GM19463 (cell line): ENCODE measurements at regions not wholly inside any gene's neighbourhood (a gene's known extent, or its start where the extent isn't known, plus 50 kb on each side); places are given as distances from the start of the nearest gene placed in this dataset.
"Not testable (repeated sequence)": the region's sequence is repeated elsewhere in the genome, so short reads cannot be mapped to it uniquely, and the experiment has no call there.

Source experiments
- ATAC-seq: cut with Tn5 transposase; IDR thresholded peaks from one replicate; pipeline ENCODE4 v1.9.1; 2021; ENCODE audit warnings: mild to moderate bottlenecking, moderate library complexity; ENCODE audit not compliant: unreplicated experiment

DNA sequence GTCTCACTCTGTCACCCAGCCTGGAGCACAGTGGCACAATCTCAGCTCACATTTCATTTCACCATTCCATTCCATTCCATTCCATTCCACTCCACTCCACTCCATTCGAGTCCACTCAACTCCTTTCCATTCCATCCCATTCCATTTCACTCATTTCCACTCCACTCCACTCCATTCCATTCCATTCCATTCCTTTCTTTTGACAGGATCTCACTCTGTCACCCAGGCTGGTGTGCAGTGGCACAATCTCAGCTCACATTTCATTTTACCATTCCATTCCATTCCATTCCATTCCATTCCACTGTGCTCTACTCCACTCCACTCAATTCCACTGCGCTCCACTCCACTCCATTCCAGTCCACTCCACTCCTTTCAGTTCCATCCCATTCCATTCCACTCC lies 639.6 kb downstream of the TP53TG3F start:
- not testable (repeated sequence) for ATAC-seq
